Fibroblast of mammary gland (primary cell): ENCODE measurements at regions not wholly inside any gene's neighbourhood (a gene's known extent, or its start where the extent isn't known, plus 50 kb on each side); places are given as distances from the start of the nearest gene placed in this dataset.

Source experiments
- DNase-seq: peaks from one replicate; pipeline ENCODE4 v3.0.0-alpha.2; 2010; ENCODE audit warnings: low read depth
- H3K4me3 ChIP-seq: 2 replicates; pipeline ENCODE4 v1.5.1; 2011; ENCODE audit warnings: low read depth, mild to moderate bottlenecking, low read length, moderate library complexity; ENCODE audit not compliant: control insufficient read depth
- CTCF ChIP-seq: conservative IDR thresholded peaks from 2 replicates; pipeline ENCODE4 v1.5.1; 2011; ENCODE audit warnings: low read depth, low read length, inconsistent platforms; ENCODE audit not compliant: control insufficient read depth, insufficient read depth

DNA sequence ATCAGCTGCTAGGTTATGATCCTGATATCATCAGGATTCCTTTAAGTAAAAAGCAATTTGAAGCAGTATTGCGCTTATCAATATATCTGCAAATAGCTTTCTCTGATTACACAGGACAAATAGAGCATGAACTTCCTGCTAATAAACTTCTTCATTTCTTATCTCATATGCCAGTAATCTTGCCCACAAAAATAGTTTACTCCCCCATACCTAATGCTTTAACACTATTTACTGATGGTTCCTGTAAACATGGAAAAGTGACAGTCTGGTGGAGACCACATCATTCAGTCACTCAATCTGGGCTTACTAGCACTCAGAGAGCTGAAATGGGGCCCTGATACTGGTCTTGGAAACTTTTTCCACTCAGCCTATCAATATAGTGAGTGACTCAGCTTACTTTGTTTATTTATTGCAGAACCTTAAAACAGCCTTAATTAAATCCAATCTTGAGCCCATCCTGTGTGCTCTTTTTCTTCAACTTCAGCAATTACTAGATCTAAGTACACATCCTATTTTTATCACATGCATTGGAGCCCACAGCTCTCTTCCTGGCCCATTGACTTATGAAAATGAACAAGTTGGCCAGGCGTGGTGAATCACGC lies 1464.3 kb downstream of the UQCRFS1 start:
- no peak overlapping the region for H3K4me3 ChIP-seq
- DNase-seq = peak; percentile 12
- no peak for TF ChIP-seq CTCF

- peak; percentile 28 for DNase-seq
- H3K4me3 ChIP-seq = no peak overlapping the region
- peak; percentile 17 for TF ChIP-seq CTCF
Measured at GRCh38 chr19:27746691-27747380, 1466.1 kb downstream of the UQCRFS1 start.

DNA sequence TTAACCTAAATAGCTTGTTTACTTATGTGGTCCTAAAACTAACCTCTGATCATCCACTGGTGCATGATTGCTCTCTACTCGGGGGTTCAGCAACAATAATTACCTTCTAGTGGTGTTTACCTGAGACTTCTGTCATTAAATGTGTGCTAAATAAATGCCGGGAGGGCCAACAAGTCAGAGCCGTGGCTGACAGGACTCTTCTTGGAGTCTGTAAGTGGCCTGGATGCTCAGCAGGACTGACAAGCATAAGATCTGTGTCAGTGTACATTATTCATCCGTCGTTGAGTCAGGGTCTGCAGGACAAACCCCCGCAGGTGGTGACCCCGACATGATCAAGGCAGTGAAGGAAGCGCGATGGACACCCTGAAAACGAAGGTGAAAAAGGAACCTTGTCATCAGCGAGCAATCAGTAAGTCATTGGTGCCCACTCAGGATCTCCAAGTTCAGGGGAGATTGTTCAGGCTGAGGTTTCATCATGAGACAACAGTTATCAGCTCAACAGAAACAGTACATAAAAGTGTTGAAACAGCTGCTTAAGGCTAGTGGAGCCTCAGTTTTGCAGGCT lies 1466.9 kb downstream of the UQCRFS1 start:
- H3K4me3 ChIP-seq = no peak overlapping the region
- no peak for TF ChIP-seq CTCF
- DNase-seq = no peak

DNA sequence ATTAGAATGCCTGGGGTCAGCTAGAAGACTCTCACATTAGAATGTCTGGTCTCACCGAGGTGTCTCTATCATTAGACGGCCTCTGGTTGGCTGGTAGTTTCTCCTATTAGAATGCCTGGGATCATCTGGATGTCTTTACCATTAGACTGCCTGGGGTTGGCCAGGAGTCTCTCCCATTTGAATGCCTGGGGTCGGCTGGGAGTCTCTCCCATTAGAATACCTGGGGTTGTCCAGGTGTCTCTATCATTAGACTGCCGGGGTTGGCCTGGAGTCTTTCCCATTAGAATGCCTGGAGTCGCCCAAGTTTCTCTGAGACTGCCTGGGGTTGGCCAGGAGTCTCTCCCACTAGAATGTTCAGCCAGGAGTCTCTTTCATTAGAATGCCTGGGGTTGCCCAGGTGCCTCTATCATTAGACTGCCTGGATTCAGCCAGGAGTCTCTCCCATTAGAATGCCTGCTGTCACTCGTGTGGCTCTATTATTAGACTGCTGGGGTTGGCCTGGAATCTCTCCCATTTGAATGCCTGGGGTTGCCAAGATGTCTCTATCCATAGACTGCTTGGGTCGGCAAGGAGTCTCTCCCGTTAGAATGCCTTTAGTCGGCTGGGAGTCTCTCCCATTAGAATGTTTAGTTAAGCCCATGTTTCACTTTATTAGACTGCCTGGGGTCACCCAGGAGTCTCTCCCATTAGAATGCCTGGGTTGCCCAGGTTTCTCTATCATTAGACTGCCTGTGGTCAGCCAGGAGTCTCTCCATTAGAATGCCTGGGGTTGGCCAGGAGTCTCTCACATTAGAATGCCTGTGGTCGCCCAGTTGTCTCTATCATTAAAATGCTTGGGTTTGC lies 1467.8 kb downstream of the UQCRFS1 start:
- no peak for TF ChIP-seq CTCF
- DNase-seq = no peak
- H3K4me3 ChIP-seq = no peak overlapping the region

- no peak for TF ChIP-seq CTCF
- no peak for DNase-seq
- H3K4me3 ChIP-seq = no peak overlapping the region
Measured at GRCh38 chr19:27742041-27742440, 1470.9 kb downstream of the UQCRFS1 start.

- TF ChIP-seq CTCF = no peak
- H3K4me3 ChIP-seq = no peak overlapping the region
- DNase-seq = no peak
Measured at GRCh38 chr19:27741236-27741635, 1471.7 kb downstream of the UQCRFS1 start.
